Lower lobe of right lung (tissue), 2 donors: ENCODE measurements at regions not wholly inside any gene's neighbourhood (a gene's known extent, or its start where the extent isn't known, plus 50 kb on each side); places are given as distances from the start of the nearest gene placed in this dataset.

Source experiments
- ATAC-seq, 2 donors: fragments of 200-7000 bp; cut with Tn5 transposase; one replicate each; pipeline ENCODE4 v1.9.1; 2020 to 2022; ENCODE audit warnings: mild to moderate bottlenecking in 2 of 2, moderate library complexity in 2 of 2
- DNase-seq: peaks from one replicate; pipeline ENCODE4 v3.0.0-alpha.2; 2020
- H3K27ac ChIP-seq: fragments of 200-600 bp; one replicate; pipeline ENCODE4 v1.8.0; 2022
- H3K27me3 ChIP-seq: fragments of 200-600 bp; one replicate; pipeline ENCODE4 v1.8.0; 2022; ENCODE audit warnings: low read depth
- H3K36me3 ChIP-seq: fragments of 200-600 bp; one replicate; pipeline ENCODE4 v1.8.0; 2022; ENCODE audit warnings: mild to moderate bottlenecking
- H3K4me1 ChIP-seq: fragments of 200-600 bp; one replicate; pipeline ENCODE4 v1.8.0; 2022
- H3K4me3 ChIP-seq: fragments of 200-600 bp; one replicate; pipeline ENCODE4 v1.8.0; 2022; ENCODE audit warnings: mild to moderate bottlenecking
- H3K9me3 ChIP-seq: fragments of 200-600 bp; one replicate; pipeline ENCODE4 v1.8.0; 2022
- intact Hi-C: fragments of 100-400 bp; cut with DNase I; formaldehyde crosslinking; loops from one replicate; pipeline ENCODE4 v1.11.0; 2022
- TF ChIP-seq, protein P1 (sequence below): fragments of 200-600 bp; IDR thresholded peaks from one replicate; pipeline ENCODE4 v1.8.0; 2022; ENCODE audit warnings: antibody characterized with exemption, mild to moderate bottlenecking
- donor health status: DM: no; HTN: yes; CAD: no; lungs with severe emphysema.

DNA sequence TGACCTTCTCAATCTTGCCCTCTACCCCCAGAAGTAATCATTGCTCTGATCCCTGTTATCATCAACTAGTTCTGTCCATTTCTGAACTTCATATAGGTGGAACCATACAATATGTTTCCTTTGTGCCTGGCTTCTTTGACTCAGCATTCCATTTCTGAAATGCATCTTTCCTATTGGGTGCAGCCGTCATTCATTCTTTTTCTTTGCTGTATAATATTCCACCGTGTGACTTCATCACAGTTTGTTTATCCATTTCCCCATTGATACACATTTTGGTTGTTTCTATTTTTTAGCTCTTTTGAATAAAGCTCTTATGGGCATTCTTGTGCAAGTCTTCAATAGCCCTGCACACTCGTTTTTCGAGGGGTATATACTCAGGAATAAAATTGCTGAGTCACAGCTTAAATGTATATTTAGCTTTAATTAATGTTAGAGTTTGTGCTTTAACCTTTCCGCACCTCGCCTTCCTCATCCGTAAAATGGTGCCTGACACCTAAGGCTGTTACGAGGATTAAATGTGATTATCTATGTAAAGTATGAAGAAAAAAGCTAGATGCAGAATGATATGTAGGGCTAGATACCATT, 491.6 kb downstream of the MIAT start:
- Histone ChIP-seq H3K4me3 (no peak overlapping the region), H3K4me1 (peaks cover 15% of the 10 kb centered on the region), H3K27me3 (peaks cover 5% of the 10 kb centered on the region), H3K27ac (no peak overlapping the region), H3K36me3 (no peaks in the 10 kb centered on the region), H3K9me3 (peaks cover 3% of the 10 kb centered on the region)
- no peak for ATAC-seq
- no peak for DNase-seq
- intact Hi-C loops, result no loop called here
- TF ChIP-seq, protein P1, sequence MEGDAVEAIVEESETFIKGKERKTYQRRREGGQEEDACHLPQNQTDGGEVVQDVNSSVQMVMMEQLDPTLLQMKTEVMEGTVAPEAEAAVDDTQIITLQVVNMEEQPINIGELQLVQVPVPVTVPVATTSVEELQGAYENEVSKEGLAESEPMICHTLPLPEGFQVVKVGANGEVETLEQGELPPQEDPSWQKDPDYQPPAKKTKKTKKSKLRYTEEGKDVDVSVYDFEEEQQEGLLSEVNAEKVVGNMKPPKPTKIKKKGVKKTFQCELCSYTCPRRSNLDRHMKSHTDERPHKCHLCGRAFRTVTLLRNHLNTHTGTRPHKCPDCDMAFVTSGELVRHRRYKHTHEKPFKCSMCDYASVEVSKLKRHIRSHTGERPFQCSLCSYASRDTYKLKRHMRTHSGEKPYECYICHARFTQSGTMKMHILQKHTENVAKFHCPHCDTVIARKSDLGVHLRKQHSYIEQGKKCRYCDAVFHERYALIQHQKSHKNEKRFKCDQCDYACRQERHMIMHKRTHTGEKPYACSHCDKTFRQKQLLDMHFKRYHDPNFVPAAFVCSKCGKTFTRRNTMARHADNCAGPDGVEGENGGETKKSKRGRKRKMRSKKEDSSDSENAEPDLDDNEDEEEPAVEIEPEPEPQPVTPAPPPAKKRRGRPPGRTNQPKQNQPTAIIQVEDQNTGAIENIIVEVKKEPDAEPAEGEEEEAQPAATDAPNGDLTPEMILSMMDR, result no peak

DNA sequence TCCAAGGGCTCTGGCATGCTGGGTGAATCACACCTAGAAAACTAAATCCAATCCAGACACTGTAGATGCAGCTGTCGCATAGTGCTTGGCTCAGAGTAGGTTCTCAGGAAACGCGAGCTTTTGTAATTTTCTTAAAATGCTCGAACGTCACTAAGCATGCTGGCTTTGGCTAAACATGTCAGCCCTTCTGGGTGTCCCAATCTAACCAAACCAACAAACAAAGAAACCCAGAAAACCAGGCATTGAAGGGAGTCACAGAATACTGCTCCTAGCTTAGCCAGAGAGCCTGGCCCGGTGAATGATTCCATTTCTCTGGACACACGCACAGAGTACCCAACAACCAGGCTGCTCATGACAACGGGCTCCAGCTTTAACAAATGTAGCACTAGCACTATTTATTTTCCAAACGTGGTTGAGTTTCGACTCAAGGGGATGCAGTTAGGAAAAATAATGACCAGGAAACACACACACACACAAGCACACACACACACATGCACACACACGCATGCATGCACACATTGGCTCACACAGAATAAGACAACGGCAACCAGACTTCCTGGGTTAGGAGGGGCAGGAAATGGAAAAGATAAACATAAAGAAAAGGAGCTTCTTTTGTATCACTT, 492.6 kb downstream of the MIAT start:
- DNase-seq (no peak), ATAC-seq (peak in 1 of 2 donors; percentile 11)
- Histone ChIP-seq H3K4me1 (peaks cover 19% of the 10 kb centered on the region), H3K9me3 (peaks cover 3% of the 10 kb centered on the region), H3K4me3 (no peak overlapping the region), H3K27ac (no peak overlapping the region), H3K27me3 (peaks cover 5% of the 10 kb centered on the region), H3K36me3 (no peaks in the 10 kb centered on the region)
- intact Hi-C loops, result no loop called here
- TF ChIP-seq, protein P1, result no peak

DNA sequence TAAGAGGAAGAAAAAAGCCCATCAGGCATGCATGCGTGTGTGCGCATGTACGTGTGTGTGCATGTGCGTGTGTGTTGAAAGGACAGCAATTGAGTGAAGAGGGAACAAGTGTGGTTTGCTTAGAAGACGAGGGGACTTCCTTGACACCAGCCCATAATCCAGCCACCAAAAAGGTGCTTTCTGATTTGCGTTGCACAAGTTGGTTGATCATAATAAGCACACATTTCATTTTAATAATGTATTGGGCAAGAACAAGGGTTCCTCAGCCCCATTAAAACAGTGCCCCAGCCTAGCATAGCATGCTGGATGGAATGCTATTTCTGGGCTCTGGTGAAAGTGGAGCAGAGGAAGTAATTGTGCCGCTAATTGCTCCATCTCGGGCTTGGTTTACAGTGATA, 493.2 kb downstream of the MIAT start:
- no peak overlapping the region for H3K27ac ChIP-seq
- peaks cover 19% of the 10 kb centered on the region for H3K4me1 ChIP-seq
- peaks cover 3% of the 10 kb centered on the region for H3K9me3 ChIP-seq
- TF ChIP-seq, protein P1, result no peak
- intact Hi-C loops, result no loop called here
- H3K27me3 ChIP-seq, result peaks cover 5% of the 10 kb centered on the region
- no peak overlapping the region for H3K4me3 ChIP-seq
- H3K36me3 ChIP-seq, result no peaks in the 10 kb centered on the region
- ATAC-seq (peak in 1 of 2 donors; percentile 65), DNase-seq (no peak)

DNA sequence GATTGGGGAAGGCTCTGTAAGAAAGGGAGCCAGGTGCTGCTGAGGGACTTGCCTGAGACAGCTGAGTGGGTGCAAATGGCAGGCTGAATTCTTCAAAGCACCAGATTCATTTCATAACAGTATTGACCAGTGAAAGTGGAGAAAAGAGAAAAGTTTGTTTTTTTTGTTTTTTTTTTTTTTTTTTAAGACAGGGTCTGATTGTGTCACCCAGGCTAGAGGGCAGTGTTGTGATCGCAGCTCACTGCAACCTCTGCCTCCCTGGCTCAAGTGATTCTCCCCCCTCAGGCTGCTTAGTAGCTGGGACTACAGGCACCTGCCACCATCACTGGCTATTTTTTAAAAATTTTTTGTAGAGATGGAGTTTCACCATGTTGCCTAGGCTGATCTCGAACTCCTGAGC, 494.0 kb downstream of the MIAT start:
- peaks cover 3% of the 10 kb centered on the region for H3K9me3 ChIP-seq
- peaks cover 8% of the 10 kb centered on the region for H3K27me3 ChIP-seq
- intact Hi-C loops, result no loop called here
- TF ChIP-seq, protein P1, result no peak
- H3K36me3 ChIP-seq, result no peaks in the 10 kb centered on the region
- H3K4me3 ChIP-seq, result no peak overlapping the region
- peaks cover 19% of the 10 kb centered on the region for H3K4me1 ChIP-seq
- H3K27ac ChIP-seq, result peak overlapping the region; percentile 11
- DNase-seq (no peak), ATAC-seq (no peak)

DNA sequence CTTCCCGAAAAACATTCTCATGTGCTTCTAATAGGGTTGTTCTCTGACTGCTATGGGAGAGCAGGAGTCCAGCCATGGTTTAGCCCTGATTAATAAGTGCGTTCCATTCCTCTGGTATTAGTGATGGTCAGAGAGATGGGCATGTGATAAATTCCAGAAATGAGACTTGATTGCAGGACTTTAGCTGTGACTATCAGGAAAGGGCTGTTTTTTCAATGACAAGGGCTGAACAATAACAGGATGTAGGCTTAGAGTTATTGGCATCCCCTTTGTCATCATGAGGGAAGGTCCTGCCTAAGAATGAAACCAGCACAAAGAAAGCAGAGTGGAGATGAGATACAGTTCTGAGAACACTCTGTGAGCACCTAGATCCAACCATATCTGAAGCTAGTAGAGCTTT, 494.6 kb downstream of the MIAT start:
- H3K36me3 ChIP-seq, result no peaks in the 10 kb centered on the region
- no peak overlapping the region for H3K4me3 ChIP-seq
- peak overlapping the region; percentile 11 for H3K27ac ChIP-seq
- peaks cover 10% of the 10 kb centered on the region for H3K27me3 ChIP-seq
- ATAC-seq (no peak), DNase-seq (no peak)
- TF ChIP-seq, protein P1, result no peak
- H3K4me1 ChIP-seq, result peaks cover 19% of the 10 kb centered on the region
- intact Hi-C loops, result no loop called here
- H3K9me3 ChIP-seq, result peaks cover 3% of the 10 kb centered on the region
